Chondrocyte (in vitro differentiated cells): ENCODE measurements at regions not wholly inside any gene's neighbourhood (a gene's known extent, or its start where the extent isn't known, plus 50 kb on each side); places are given as distances from the start of the nearest gene placed in this dataset.

Source experiments
- DNase-seq: peaks from one replicate; pipeline ENCODE4 v3.0.0; 2021; ENCODE audit warnings: mixed read lengths, low spot score
- H3K27ac Mint-ChIP-seq: one replicate; pipeline ENCODE4 v1.8.0; 2021; ENCODE audit warnings: mild to moderate bottlenecking, moderate library complexity, mixed read lengths; ENCODE audit not compliant: unreplicated experiment
- H3K27me3 Mint-ChIP-seq: 2 replicates; pipeline ENCODE4 v1.8.0; 2021; ENCODE audit warnings: low read depth, mixed read lengths
- H3K36me3 Mint-ChIP-seq: 2 replicates; pipeline ENCODE4 v1.8.0; 2021; ENCODE audit warnings: low read depth, mixed read lengths
- H3K4me1 Mint-ChIP-seq: 2 replicates; pipeline ENCODE4 v1.8.0; 2021; ENCODE audit warnings: low read depth, mild to moderate bottlenecking, mixed read lengths
- H3K4me3 Mint-ChIP-seq: one replicate; pipeline ENCODE4 v1.8.0; 2021; ENCODE audit warnings: mild to moderate bottlenecking, moderate library complexity, mixed read lengths; ENCODE audit not compliant: unreplicated experiment
- H3K9me3 Mint-ChIP-seq: 2 replicates; pipeline ENCODE4 v1.8.0; 2021; ENCODE audit warnings: low read depth, mixed read lengths
- TF ChIP-seq, protein P1 (sequence below): fragments of 200-600 bp; sonication (generic); IDR thresholded peaks from 2 replicates; pipeline ENCODE4 v1.5.0; 2021; ENCODE audit warnings: antibody characterized with exemption, mild to moderate bottlenecking, moderate library complexity

DNA sequence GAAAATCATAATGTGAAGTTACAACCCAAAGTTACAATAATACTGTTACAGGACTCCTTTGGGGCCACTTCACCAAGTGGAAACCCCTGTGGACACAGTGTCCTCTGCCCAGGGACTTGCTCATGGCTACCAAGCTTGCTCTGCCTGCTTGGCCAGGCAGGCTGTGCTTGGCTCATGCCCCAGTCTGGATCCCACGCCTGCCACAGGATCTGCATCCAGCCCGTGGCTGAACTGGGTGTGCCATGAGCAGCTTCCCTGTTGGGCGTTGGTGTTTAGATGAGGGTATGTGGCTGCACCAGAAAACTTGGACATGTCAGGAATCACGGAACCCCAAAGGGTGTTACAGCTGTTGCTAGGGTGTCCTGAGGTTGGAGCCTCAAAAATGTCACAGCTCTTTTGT, 820.9 kb downstream of the SLC6A15 start:
- no peak overlapping the region for H3K4me3 Mint-ChIP-seq
- no peaks in the 10 kb centered on the region for H3K27me3 Mint-ChIP-seq
- H3K9me3 Mint-ChIP-seq: peaks cover 6% of the 10 kb centered on the region
- peak; percentile 68 for DNase-seq
- no peaks in the 10 kb centered on the region for H3K36me3 Mint-ChIP-seq
- H3K27ac Mint-ChIP-seq: no peak overlapping the region
- H3K4me1 Mint-ChIP-seq: no peaks in the 10 kb centered on the region
- TF ChIP-seq, protein P1, sequence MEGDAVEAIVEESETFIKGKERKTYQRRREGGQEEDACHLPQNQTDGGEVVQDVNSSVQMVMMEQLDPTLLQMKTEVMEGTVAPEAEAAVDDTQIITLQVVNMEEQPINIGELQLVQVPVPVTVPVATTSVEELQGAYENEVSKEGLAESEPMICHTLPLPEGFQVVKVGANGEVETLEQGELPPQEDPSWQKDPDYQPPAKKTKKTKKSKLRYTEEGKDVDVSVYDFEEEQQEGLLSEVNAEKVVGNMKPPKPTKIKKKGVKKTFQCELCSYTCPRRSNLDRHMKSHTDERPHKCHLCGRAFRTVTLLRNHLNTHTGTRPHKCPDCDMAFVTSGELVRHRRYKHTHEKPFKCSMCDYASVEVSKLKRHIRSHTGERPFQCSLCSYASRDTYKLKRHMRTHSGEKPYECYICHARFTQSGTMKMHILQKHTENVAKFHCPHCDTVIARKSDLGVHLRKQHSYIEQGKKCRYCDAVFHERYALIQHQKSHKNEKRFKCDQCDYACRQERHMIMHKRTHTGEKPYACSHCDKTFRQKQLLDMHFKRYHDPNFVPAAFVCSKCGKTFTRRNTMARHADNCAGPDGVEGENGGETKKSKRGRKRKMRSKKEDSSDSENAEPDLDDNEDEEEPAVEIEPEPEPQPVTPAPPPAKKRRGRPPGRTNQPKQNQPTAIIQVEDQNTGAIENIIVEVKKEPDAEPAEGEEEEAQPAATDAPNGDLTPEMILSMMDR: no peak

DNA sequence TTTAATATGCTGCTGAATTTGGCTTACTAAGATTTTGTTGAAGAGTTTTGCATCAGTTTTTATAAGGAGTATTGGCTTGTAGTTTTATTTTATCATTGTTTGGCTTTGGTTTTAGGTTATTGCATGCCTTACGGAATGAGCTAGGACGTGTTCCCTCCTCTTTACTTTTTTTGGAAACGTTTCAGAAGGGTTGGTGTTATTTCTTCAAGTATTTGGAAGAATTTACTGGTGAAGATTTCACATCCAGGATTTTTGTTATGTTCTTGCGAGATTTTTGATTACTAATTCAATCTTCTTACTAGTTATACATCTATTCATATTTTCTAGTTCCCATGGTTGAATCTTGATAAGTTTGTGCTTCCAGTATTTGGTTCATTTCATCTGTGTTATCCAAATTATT, 823.2 kb downstream of the SLC6A15 start:
- no peaks in the 10 kb centered on the region for H3K9me3 Mint-ChIP-seq
- DNase-seq: no peak
- no peaks in the 10 kb centered on the region for H3K36me3 Mint-ChIP-seq
- TF ChIP-seq, protein P1: no peak
- no peak overlapping the region for H3K4me3 Mint-ChIP-seq
- no peak overlapping the region for H3K27ac Mint-ChIP-seq
- H3K4me1 Mint-ChIP-seq: no peaks in the 10 kb centered on the region
- no peaks in the 10 kb centered on the region for H3K27me3 Mint-ChIP-seq

DNA sequence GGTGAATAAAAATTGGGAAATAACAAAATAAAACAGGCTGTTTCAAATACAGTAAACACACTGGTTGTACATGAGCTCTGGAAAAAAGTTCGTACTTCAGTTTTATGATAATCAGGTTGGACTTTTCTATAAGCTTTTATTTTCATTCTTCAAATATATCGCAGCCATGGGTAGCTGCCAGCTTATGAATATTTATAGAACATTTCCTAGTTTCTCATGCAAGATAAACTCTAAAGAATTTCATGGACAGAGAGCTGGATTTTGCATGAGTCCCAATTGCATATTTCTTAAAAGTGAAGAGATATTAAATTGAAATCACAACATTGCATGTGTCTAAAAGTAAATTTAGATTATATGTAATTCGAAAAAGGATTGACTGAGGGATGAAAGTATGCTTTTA, 827.6 kb downstream of the SLC6A15 start:
- Mint-ChIP-seq H3K4me1 (no peaks in the 10 kb centered on the region), H3K4me3 (no peak overlapping the region), H3K36me3 (no peaks in the 10 kb centered on the region), H3K27me3 (no peaks in the 10 kb centered on the region), H3K27ac (no peak overlapping the region), H3K9me3 (no peaks in the 10 kb centered on the region)
- TF ChIP-seq, protein P1: no peak
- no peak for DNase-seq

- Mint-ChIP-seq H3K4me3 (no peak overlapping the region), H3K27me3 (no peaks in the 10 kb centered on the region), H3K9me3 (no peaks in the 10 kb centered on the region), H3K4me1 (no peaks in the 10 kb centered on the region), H3K27ac (no peak overlapping the region), H3K36me3 (no peaks in the 10 kb centered on the region)
- no peak for DNase-seq
- TF ChIP-seq, protein P1: no peak
Observed at GRCh38 chr12:84079626-84080025, 833.0 kb downstream of the SLC6A15 start.

DNA sequence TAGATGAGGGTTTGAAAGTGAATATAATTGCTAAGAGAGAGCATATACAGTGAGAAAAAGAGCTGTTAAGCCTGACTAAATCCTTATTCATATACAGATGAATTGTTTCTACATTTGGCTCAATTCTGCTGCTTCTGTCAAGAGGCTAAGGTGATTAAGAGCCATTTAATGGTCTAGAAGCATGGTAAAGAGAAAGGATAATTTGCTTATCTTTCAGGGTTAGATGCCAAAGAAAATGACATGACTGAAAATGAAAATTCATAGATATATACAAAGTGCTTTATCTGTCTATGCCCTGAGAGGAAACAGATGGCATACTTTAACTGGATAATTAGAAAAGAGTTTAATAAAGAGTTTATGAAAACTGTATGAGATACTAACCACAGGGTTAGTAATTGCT, 834.9 kb downstream of the SLC6A15 start:
- no peak overlapping the region for H3K27ac Mint-ChIP-seq
- DNase-seq: no peak
- TF ChIP-seq, protein P1: no peak
- no peaks in the 10 kb centered on the region for H3K4me1 Mint-ChIP-seq
- no peaks in the 10 kb centered on the region for H3K27me3 Mint-ChIP-seq
- H3K36me3 Mint-ChIP-seq: no peaks in the 10 kb centered on the region
- H3K9me3 Mint-ChIP-seq: no peaks in the 10 kb centered on the region
- H3K4me3 Mint-ChIP-seq: no peak overlapping the region
